ENCODE measurements at regions not wholly inside any gene's neighbourhood (a gene's known extent, or its start where the extent isn't known, plus 50 kb on each side); places are given as distances from the start of the nearest gene placed in this dataset.
A peak's percentile ranks its signal among the peaks of the same experiment; 100 is the strongest.
"Not testable (repeated sequence)": the region's sequence is repeated elsewhere in the genome, so short reads cannot be mapped to it uniquely, and the experiment has no call there.

DNA sequence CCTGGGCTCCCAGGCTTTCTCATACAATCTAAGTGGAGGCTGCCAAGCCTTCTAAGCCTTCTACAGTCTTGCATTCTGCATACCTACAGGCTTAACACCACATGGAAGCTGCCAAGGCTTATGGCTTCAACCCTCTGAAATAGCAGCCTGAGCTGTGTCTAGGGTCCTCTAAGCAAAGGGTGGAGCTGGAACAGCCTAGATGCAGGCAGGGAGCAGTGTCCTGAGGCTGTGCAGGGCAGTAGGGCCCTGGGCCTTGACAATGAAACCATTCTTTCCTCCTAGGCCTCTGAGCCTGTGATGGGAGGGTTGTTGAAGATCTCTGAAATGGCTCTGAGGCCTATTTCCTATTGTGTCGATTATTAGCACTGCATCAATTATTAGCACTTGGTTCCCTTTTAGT, 150.9 kb upstream of the GRK3 start:
- no peaks in the 10 kb centered on the region for H3K4me1 ChIP-seq (ENCODE audit: insufficient read depth, insufficient read length)
- peaks cover 10% of the 10 kb centered on the region for H3K9me3 ChIP-seq (ENCODE audit: insufficient read depth, low read length)
- H3K9ac ChIP-seq (ENCODE audit: insufficient read length, low read depth): no peak overlapping the region
- no peak overlapping the region for H3K4me3 ChIP-seq (ENCODE audit: insufficient read length, low read depth)
- TF ChIP-seq YY1 (IDR thresholded peaks at IDR 0.05; ENCODE audit: insufficient read depth, insufficient read length) (no peak), SUZ12 (IDR thresholded peaks at IDR 0.05; ENCODE audit: extremely low read depth, insufficient read depth, insufficient read length) (no peak), ZNF274 (IDR thresholded peaks at IDR 0.05; ENCODE audit: low read depth, low read length) (no peak)
- no peaks in the 10 kb centered on the region for H3K36me3 ChIP-seq (ENCODE audit: insufficient read depth, insufficient read length, low read length)
- H3K27me3 ChIP-seq (ENCODE audit: insufficient read depth, insufficient read length): no peaks in the 10 kb centered on the region
- DNase-seq (ENCODE audit: low read depth, low spot score): no peak

GRCh38 chr22:25415731-25416130, 148.7 kb upstream of the GRK3 start:
- H3K36me3 ChIP-seq (ENCODE audit: insufficient read depth, insufficient read length, low read length); DNase-seq (ENCODE audit: low read depth, low spot score); H3K4me3 ChIP-seq (ENCODE audit: insufficient read length, low read depth); H3K9ac ChIP-seq (ENCODE audit: insufficient read length, low read depth); H3K4me1 ChIP-seq (ENCODE audit: insufficient read depth, insufficient read length); H3K9me3 ChIP-seq (ENCODE audit: insufficient read depth, low read length): not testable (repeated sequence)
- peaks cover 18% of the 10 kb centered on the region for H3K27me3 ChIP-seq (ENCODE audit: insufficient read depth, insufficient read length)

GRCh38 chr22:25417826-25418225, 146.6 kb upstream of the GRK3 start:
- not testable (repeated sequence) for H3K9ac ChIP-seq (ENCODE audit: insufficient read length, low read depth); H3K4me3 ChIP-seq (ENCODE audit: insufficient read length, low read depth); H3K9me3 ChIP-seq (ENCODE audit: insufficient read depth, low read length); DNase-seq (ENCODE audit: low read depth, low spot score); H3K4me1 ChIP-seq (ENCODE audit: insufficient read depth, insufficient read length); H3K36me3 ChIP-seq (ENCODE audit: insufficient read depth, insufficient read length, low read length)
- peaks cover 39% of the 10 kb centered on the region for H3K27me3 ChIP-seq (ENCODE audit: insufficient read depth, insufficient read length)

GRCh38 chr22:25419247-25420113, 145.0 kb upstream of the GRK3 start:
- TF ChIP-seq YY1 (IDR thresholded peaks at IDR 0.05; ENCODE audit: insufficient read depth, insufficient read length): no peak
- TF ChIP-seq SUZ12 (IDR thresholded peaks at IDR 0.05; ENCODE audit: extremely low read depth, insufficient read depth, insufficient read length): no peak
- no peak for TF ChIP-seq ZNF274 (IDR thresholded peaks at IDR 0.05; ENCODE audit: low read depth, low read length)
- Histone ChIP-seq H3K9ac (ENCODE audit: insufficient read length, low read depth) (no peak overlapping the region), H3K36me3 (ENCODE audit: insufficient read depth, insufficient read length, low read length) (no peaks in the 10 kb centered on the region), H3K4me1 (ENCODE audit: insufficient read depth, insufficient read length) (peaks cover 5% of the 10 kb centered on the region), H3K9me3 (ENCODE audit: insufficient read depth, low read length) (no peaks in the 10 kb centered on the region), H3K4me3 (ENCODE audit: insufficient read length, low read depth) (no peak overlapping the region), H3K27me3 (ENCODE audit: insufficient read depth, insufficient read length) (peaks cover 41% of the 10 kb centered on the region)
- no peak for DNase-seq (ENCODE audit: low read depth, low spot score)

- not testable (repeated sequence) for H3K9ac ChIP-seq (ENCODE audit: insufficient read length, low read depth); H3K36me3 ChIP-seq (ENCODE audit: insufficient read depth, insufficient read length, low read length); H3K4me3 ChIP-seq (ENCODE audit: insufficient read length, low read depth); H3K4me1 ChIP-seq (ENCODE audit: insufficient read depth, insufficient read length); DNase-seq (ENCODE audit: low read depth, low spot score); H3K9me3 ChIP-seq (ENCODE audit: insufficient read depth, low read length)
- H3K27me3 ChIP-seq (ENCODE audit: insufficient read depth, insufficient read length): peaks cover 41% of the 10 kb centered on the region
These were observed 144.4 kb upstream of the GRK3 start for GRCh38 chr22:25420114-25420441.

DNA sequence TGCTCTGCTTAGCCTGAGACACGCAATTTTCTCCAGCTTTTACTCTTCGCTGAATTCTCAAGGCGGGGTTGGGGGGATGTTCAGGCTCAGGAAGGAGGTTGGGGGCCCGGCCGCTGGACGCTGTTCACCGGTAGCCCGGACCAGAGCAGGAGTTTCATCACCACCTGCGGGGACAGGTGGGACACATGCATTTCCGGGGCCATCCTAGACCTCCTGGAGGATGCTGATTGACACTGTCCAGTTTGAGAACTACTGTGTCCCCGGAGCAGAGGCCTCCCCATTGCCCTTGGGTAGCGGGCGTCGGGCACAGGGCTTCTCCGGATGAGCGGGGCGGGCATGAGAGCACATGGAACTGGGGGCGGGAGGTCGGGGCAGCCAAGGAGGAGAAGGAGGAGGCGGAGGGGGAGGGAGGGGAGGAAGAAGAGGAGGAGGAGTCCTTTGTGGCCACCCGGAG, 144.0 kb upstream of the GRK3 start:
- Histone ChIP-seq H3K4me3 (ENCODE audit: insufficient read length, low read depth) (peak overlapping the region; percentile 58), H3K27me3 (ENCODE audit: insufficient read depth, insufficient read length) (peaks cover 41% of the 10 kb centered on the region), H3K36me3 (ENCODE audit: insufficient read depth, insufficient read length, low read length) (no peaks in the 10 kb centered on the region), H3K9ac (ENCODE audit: insufficient read length, low read depth) (peak overlapping the region; percentile 50), H3K4me1 (ENCODE audit: insufficient read depth, insufficient read length) (peaks cover 5% of the 10 kb centered on the region), H3K9me3 (ENCODE audit: insufficient read depth, low read length) (no peaks in the 10 kb centered on the region)
- no peak for DNase-seq (ENCODE audit: low read depth, low spot score)
- TF ChIP-seq ZNF274 (IDR thresholded peaks at IDR 0.05; ENCODE audit: low read depth, low read length): no peak
- no peak for TF ChIP-seq YY1 (IDR thresholded peaks at IDR 0.05; ENCODE audit: insufficient read depth, insufficient read length)
- TF ChIP-seq SUZ12 (IDR thresholded peaks at IDR 0.05; ENCODE audit: extremely low read depth, insufficient read depth, insufficient read length): no peak

GRCh38 chr22:25420925-25421904, 143.3 kb upstream of the GRK3 start:
- Histone ChIP-seq H3K4me3 (ENCODE audit: insufficient read length, low read depth) (peak overlapping the region; percentile 58), H3K27me3 (ENCODE audit: insufficient read depth, insufficient read length) (peaks cover 41% of the 10 kb centered on the region), H3K4me1 (ENCODE audit: insufficient read depth, insufficient read length) (peaks cover 5% of the 10 kb centered on the region), H3K9ac (ENCODE audit: insufficient read length, low read depth) (peak overlapping the region; percentile 50), H3K36me3 (ENCODE audit: insufficient read depth, insufficient read length, low read length) (no peaks in the 10 kb centered on the region), H3K9me3 (ENCODE audit: insufficient read depth, low read length) (no peaks in the 10 kb centered on the region)
- no peak for DNase-seq (ENCODE audit: low read depth, low spot score)
- TF ChIP-seq SUZ12 (IDR thresholded peaks at IDR 0.05; ENCODE audit: extremely low read depth, insufficient read depth, insufficient read length) (peak; percentile 76), ZNF274 (IDR thresholded peaks at IDR 0.05; ENCODE audit: low read depth, low read length) (no peak), YY1 (IDR thresholded peaks at IDR 0.05; ENCODE audit: insufficient read depth, insufficient read length) (no peak)

DNA sequence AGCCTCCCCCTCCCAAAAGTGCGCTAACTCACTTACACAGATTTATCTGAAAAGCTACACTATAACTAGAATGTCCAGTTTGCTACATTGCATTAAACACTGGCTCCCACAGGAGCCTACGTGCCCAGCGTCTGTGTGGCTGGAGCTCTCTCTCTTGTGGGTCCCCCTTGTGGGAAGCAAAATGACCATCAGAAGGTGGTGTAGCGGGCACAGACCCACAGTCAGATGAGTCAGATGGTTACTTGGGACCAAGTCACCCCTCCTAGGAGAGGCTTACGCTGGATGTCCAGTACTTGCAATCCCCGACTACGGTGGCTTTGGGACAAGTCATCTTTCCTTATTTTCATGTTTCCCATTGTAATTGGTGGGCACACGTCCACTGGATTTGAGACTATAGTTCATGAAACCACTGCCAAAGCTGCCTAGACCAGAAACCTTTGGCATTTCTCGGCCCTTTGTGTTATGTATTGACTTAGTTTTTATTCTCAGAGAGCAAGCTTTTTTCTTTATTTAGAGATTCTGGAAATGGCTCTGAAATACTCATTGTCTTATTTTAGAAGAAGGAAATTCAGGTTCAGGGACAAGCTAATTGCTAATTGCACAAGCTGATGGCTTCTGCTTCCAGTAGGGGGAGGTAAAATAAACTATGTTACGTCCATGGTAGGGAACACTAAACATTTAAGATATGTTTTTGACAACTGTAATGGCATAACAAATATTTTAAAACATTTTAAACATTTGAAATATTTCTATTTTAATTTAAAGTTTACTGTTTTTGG, 137.8 kb upstream of the GRK3 start:
- DNase-seq (ENCODE audit: low read depth, low spot score); H3K36me3 ChIP-seq (ENCODE audit: insufficient read depth, insufficient read length, low read length); H3K9me3 ChIP-seq (ENCODE audit: insufficient read depth, low read length); H3K4me1 ChIP-seq (ENCODE audit: insufficient read depth, insufficient read length); H3K4me3 ChIP-seq (ENCODE audit: insufficient read length, low read depth); H3K9ac ChIP-seq (ENCODE audit: insufficient read length, low read depth): not testable (repeated sequence)
- peaks cover 13% of the 10 kb centered on the region for H3K27me3 ChIP-seq (ENCODE audit: insufficient read depth, insufficient read length)

- not testable (repeated sequence) for DNase-seq (ENCODE audit: low read depth, low spot score); H3K4me1 ChIP-seq (ENCODE audit: insufficient read depth, insufficient read length); H3K36me3 ChIP-seq (ENCODE audit: insufficient read depth, insufficient read length, low read length); H3K4me3 ChIP-seq (ENCODE audit: insufficient read length, low read depth); H3K9ac ChIP-seq (ENCODE audit: insufficient read length, low read depth); H3K27me3 ChIP-seq (ENCODE audit: insufficient read depth, insufficient read length); H3K9me3 ChIP-seq (ENCODE audit: insufficient read depth, low read length)
These were observed 132.7 kb upstream of the GRK3 start for GRCh38 chr22:25431637-25432342.

All from NT2/D1 (cell line).